HG02610 (cell line): ENCODE measurements at regions not wholly inside any gene's neighbourhood (a gene's known extent, or its start where the extent isn't known, plus 50 kb on each side); places are given as distances from the start of the nearest gene placed in this dataset.

ENCODE experiments used
- ATAC-seq: cut with Tn5 transposase; IDR thresholded peaks from one replicate; pipeline ENCODE4 v1.9.1; 2021; ENCODE audit warnings: mild to moderate bottlenecking, moderate library complexity; ENCODE audit not compliant: unreplicated experiment

- ATAC-seq, result no peak
These were observed 51.4 kb upstream of the NPVF start for GRCh38 chr7:25279705-25280104.

GRCh38 chr7:25280181-25280580 lies 51.9 kb upstream of the NPVF start:
- ATAC-seq, result no peak

GRCh38 chr7:25282194-25282593 lies 53.9 kb upstream of the NPVF start:
- no peak for ATAC-seq

- no peak for ATAC-seq
These were observed 58.5 kb upstream of the NPVF start for GRCh38 chr7:25286756-25287155.

- ATAC-seq, result no peak
These were observed 59.0 kb upstream of the NPVF start for GRCh38 chr7:25287291-25287690.

- no peak for ATAC-seq
These were observed 60.4 kb upstream of the NPVF start for GRCh38 chr7:25288556-25289307.

- ATAC-seq, result no peak
These were observed 61.2 kb upstream of the NPVF start for GRCh38 chr7:25289518-25289917.

- no peak for ATAC-seq
These were observed 66.3 kb upstream of the NPVF start for GRCh38 chr7:25294624-25295023.

- no peak for ATAC-seq
These were observed 67.1 kb upstream of the NPVF start for GRCh38 chr7:25295387-25295786.

- no peak for ATAC-seq
These were observed 67.8 kb upstream of the NPVF start for GRCh38 chr7:25296086-25296485.

GRCh38 chr7:25297278-25297677 lies 69.0 kb upstream of the NPVF start:
- ATAC-seq, result no peak

- no peak for ATAC-seq
These were observed 75.2 kb upstream of the NPVF start for GRCh38 chr7:25303281-25304181.

GRCh38 chr7:25304691-25305090 lies 76.4 kb upstream of the NPVF start:
- no peak for ATAC-seq

- no peak for ATAC-seq
These were observed 77.5 kb upstream of the NPVF start for GRCh38 chr7:25305831-25306230.

GRCh38 chr7:25307624-25308023 lies 79.3 kb upstream of the NPVF start:
- no peak for ATAC-seq

- ATAC-seq, result no peak
These were observed 80.0 kb upstream of the NPVF start for GRCh38 chr7:25308246-25308645.

GRCh38 chr7:25308906-25309705 lies 80.8 kb upstream of the NPVF start:
- no peak for ATAC-seq

GRCh38 chr7:25310896-25311295 lies 82.6 kb upstream of the NPVF start:
- ATAC-seq, result no peak

- no peak for ATAC-seq
These were observed 83.1 kb upstream of the NPVF start for GRCh38 chr7:25311346-25311745.

- ATAC-seq, result no peak
These were observed 84.7 kb upstream of the NPVF start for GRCh38 chr7:25312968-25313367.

GRCh38 chr7:25313526-25313925 lies 85.2 kb upstream of the NPVF start:
- ATAC-seq, result no peak
